ENCODE measurements at regions not wholly inside any gene's neighbourhood (a gene's known extent, or its start where the extent isn't known, plus 50 kb on each side); places are given as distances from the start of the nearest gene placed in this dataset.

- TF ChIP-seq EP300 (IDR thresholded peaks at IDR 0.05; ENCODE audit: borderline replicate concordance), result no peak
- TF ChIP-seq MAX (IDR thresholded peaks at IDR 0.05), result no peak
- no peak for TF ChIP-seq RAD21 (IDR thresholded peaks at IDR 0.05; ENCODE audit: low read depth)
- no peak for TF ChIP-seq EGR1 (IDR thresholded peaks at IDR 0.05)
- no peak for TF ChIP-seq CREB1 (IDR thresholded peaks at IDR 0.05; ENCODE audit: low read depth)
- TF ChIP-seq ZBTB7A (IDR thresholded peaks at IDR 0.05; ENCODE audit: low read depth), result no peak
- TF ChIP-seq TCF12 (IDR thresholded peaks at IDR 0.05; ENCODE audit: low read depth), result no peak
- no peak for TF ChIP-seq NFIC (IDR thresholded peaks at IDR 0.05)
- TF ChIP-seq, protein P1, sequence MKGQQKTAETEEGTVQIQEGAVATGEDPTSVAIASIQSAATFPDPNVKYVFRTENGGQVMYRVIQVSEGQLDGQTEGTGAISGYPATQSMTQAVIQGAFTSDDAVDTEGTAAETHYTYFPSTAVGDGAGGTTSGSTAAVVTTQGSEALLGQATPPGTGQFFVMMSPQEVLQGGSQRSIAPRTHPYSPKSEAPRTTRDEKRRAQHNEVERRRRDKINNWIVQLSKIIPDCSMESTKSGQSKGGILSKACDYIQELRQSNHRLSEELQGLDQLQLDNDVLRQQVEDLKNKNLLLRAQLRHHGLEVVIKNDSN (IDR thresholded peaks at IDR 0.05), result no peak
These were observed 371.7 kb upstream of the FGF13 start for GRCh38 chrX:139083191-139083590.
